ENCODE measurements at regions not wholly inside any gene's neighbourhood (a gene's known extent, or its start where the extent isn't known, plus 50 kb on each side); places are given as distances from the start of the nearest gene placed in this dataset.

DNA sequence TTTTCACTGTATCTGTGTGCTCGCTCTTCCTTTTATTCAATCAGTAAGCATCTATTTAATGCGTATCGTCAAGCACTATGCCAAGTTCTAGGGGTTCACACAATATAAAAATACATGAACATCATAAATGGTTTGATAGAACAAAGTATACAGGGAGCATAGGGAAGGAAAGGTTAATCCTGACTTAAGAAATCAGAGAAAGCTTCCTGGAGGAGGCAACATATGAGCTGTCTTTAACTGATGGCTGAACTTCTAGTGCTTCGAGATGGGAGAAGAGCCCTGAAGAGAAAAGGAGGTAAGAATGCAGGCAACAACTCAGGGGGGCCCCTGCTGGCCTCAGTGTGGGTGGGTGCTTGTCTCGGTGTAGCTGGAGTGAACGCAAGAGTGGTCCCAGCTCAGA, 63.6 kb upstream of the GALNT2 start:
- H3K4me2 ChIP-seq (ENCODE audit: low read length): no peak overlapping the region
- no peaks in the 10 kb centered on the region for H3K36me3 ChIP-seq (ENCODE audit: insufficient read depth, low read length)
- no peak overlapping the region for H3K27ac ChIP-seq (ENCODE audit: low read length)
- H3K9ac ChIP-seq (ENCODE audit: low read length): no peak overlapping the region
- no peak overlapping the region for H2AFZ ChIP-seq (ENCODE audit: low read depth, low read length)
- no peaks in the 10 kb centered on the region for H4K20me1 ChIP-seq (ENCODE audit: insufficient read depth)
- H3F3A ChIP-seq (ENCODE audit: insufficient read depth, low read length, poor library complexity, severe bottlenecking): no peaks in the 10 kb centered on the region
- H3K9me2 ChIP-seq (ENCODE audit: insufficient read depth, low read length): no peaks in the 10 kb centered on the region
- no peak overlapping the region for H3K4me3 ChIP-seq (ENCODE audit: low read length)
- H3K27me3 ChIP-seq (ENCODE audit: insufficient read depth, low read depth, low read length): no peaks in the 10 kb centered on the region
- H3K79me2 ChIP-seq (replicated peaks; ENCODE audit: insufficient read depth, low read length): no peaks in the 10 kb centered on the region
- TF ChIP-seq POLR2AphosphoS5 (IDR thresholded peaks at IDR 0.05) (no peak), MXI1 (conservative IDR thresholded peaks at IDR 0.05; ENCODE audit: poor library complexity, severe bottlenecking) (no peak), TAF1 (IDR thresholded peaks at IDR 0.05; ENCODE audit: low read depth) (no peak), RAD21 (conservative IDR thresholded peaks at IDR 0.05) (no peak), EZH2 (IDR thresholded peaks at IDR 0.05; ENCODE audit: borderline replicate concordance, insufficient read depth, low read length, poor library complexity, severe bottlenecking) (no peak), SMC3 (conservative IDR thresholded peaks at IDR 0.05; ENCODE audit: poor library complexity) (no peak), EP300 (conservative IDR thresholded peaks at IDR 0.05; ENCODE audit: poor library complexity, severe bottlenecking) (no peak)
- TF ChIP-seq, protein P1, sequence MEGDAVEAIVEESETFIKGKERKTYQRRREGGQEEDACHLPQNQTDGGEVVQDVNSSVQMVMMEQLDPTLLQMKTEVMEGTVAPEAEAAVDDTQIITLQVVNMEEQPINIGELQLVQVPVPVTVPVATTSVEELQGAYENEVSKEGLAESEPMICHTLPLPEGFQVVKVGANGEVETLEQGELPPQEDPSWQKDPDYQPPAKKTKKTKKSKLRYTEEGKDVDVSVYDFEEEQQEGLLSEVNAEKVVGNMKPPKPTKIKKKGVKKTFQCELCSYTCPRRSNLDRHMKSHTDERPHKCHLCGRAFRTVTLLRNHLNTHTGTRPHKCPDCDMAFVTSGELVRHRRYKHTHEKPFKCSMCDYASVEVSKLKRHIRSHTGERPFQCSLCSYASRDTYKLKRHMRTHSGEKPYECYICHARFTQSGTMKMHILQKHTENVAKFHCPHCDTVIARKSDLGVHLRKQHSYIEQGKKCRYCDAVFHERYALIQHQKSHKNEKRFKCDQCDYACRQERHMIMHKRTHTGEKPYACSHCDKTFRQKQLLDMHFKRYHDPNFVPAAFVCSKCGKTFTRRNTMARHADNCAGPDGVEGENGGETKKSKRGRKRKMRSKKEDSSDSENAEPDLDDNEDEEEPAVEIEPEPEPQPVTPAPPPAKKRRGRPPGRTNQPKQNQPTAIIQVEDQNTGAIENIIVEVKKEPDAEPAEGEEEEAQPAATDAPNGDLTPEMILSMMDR (IDR thresholded peaks at IDR 0.05; ENCODE audit: poor library complexity, severe bottlenecking): no peak
- TF ChIP-seq, protein P2, sequence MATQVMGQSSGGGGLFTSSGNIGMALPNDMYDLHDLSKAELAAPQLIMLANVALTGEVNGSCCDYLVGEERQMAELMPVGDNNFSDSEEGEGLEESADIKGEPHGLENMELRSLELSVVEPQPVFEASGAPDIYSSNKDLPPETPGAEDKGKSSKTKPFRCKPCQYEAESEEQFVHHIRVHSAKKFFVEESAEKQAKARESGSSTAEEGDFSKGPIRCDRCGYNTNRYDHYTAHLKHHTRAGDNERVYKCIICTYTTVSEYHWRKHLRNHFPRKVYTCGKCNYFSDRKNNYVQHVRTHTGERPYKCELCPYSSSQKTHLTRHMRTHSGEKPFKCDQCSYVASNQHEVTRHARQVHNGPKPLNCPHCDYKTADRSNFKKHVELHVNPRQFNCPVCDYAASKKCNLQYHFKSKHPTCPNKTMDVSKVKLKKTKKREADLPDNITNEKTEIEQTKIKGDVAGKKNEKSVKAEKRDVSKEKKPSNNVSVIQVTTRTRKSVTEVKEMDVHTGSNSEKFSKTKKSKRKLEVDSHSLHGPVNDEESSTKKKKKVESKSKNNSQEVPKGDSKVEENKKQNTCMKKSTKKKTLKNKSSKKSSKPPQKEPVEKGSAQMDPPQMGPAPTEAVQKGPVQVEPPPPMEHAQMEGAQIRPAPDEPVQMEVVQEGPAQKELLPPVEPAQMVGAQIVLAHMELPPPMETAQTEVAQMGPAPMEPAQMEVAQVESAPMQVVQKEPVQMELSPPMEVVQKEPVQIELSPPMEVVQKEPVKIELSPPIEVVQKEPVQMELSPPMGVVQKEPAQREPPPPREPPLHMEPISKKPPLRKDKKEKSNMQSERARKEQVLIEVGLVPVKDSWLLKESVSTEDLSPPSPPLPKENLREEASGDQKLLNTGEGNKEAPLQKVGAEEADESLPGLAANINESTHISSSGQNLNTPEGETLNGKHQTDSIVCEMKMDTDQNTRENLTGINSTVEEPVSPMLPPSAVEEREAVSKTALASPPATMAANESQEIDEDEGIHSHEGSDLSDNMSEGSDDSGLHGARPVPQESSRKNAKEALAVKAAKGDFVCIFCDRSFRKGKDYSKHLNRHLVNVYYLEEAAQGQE (IDR thresholded peaks at IDR 0.05; ENCODE audit: borderline replicate concordance): no peak
- H3K9me3 ChIP-seq (ENCODE audit: low read length): no peaks in the 10 kb centered on the region

DNA sequence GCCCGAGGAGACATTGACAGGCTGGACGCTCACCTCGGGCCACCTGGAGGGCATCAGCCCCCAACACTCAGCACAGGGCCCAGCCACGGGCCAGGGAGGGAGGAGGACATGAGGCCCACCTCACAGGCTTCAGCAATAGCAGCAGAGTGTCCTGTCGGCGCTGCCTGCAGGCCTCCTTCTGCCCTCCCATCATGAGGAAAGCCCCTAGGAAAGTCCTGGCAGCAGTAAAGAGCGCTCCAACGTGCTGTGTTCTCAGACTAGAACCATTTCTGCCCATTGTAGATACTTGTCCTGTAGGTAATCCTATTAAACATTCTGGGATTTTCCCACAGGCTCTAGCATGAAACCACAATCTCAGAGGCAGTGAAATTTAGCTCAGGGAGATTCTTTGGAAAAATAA, 62.0 kb upstream of the GALNT2 start:
- Histone ChIP-seq H3K9me3 (ENCODE audit: low read length) (no peaks in the 10 kb centered on the region), H3F3A (ENCODE audit: insufficient read depth, low read length, poor library complexity, severe bottlenecking) (no peaks in the 10 kb centered on the region), H3K27ac (ENCODE audit: low read length) (no peak overlapping the region), H3K4me2 (ENCODE audit: low read length) (no peak overlapping the region), H3K9ac (ENCODE audit: low read length) (no peak overlapping the region), H3K4me3 (ENCODE audit: low read length) (no peak overlapping the region), H3K79me2 (replicated peaks; ENCODE audit: insufficient read depth, low read length) (no peaks in the 10 kb centered on the region), H3K9me2 (ENCODE audit: insufficient read depth, low read length) (no peaks in the 10 kb centered on the region), H3K27me3 (ENCODE audit: insufficient read depth, low read depth, low read length) (no peaks in the 10 kb centered on the region), H4K20me1 (ENCODE audit: insufficient read depth) (no peaks in the 10 kb centered on the region), H3K36me3 (ENCODE audit: insufficient read depth, low read length) (no peaks in the 10 kb centered on the region), H2AFZ (ENCODE audit: low read depth, low read length) (no peak overlapping the region)
- no peak for TF ChIP-seq SMC3 (conservative IDR thresholded peaks at IDR 0.05; ENCODE audit: poor library complexity)
- no peak for TF ChIP-seq TAF1 (IDR thresholded peaks at IDR 0.05; ENCODE audit: low read depth)
- TF ChIP-seq RAD21 (conservative IDR thresholded peaks at IDR 0.05): no peak
- no peak for TF ChIP-seq MXI1 (conservative IDR thresholded peaks at IDR 0.05; ENCODE audit: poor library complexity, severe bottlenecking)
- no peak for TF ChIP-seq EP300 (conservative IDR thresholded peaks at IDR 0.05; ENCODE audit: poor library complexity, severe bottlenecking)
- TF ChIP-seq POLR2AphosphoS5 (IDR thresholded peaks at IDR 0.05): no peak
- TF ChIP-seq, protein P2 (IDR thresholded peaks at IDR 0.05; ENCODE audit: borderline replicate concordance): no peak
- TF ChIP-seq, protein P1 (IDR thresholded peaks at IDR 0.05; ENCODE audit: poor library complexity, severe bottlenecking): no peak
- no peak for TF ChIP-seq EZH2 (IDR thresholded peaks at IDR 0.05; ENCODE audit: borderline replicate concordance, insufficient read depth, low read length, poor library complexity, severe bottlenecking)
